CD14-positive monocyte (primary cell): ENCODE measurements at regions not wholly inside any gene's neighbourhood (a gene's known extent, or its start where the extent isn't known, plus 50 kb on each side); places are given as distances from the start of the nearest gene placed in this dataset.

Experiments
- DNase-seq, 3 donors: peaks; one replicate each; pipeline ENCODE4 v3.0.0-alpha.2; 2011 to 2022
- H2AFZ ChIP-seq: 2 replicates; pipeline ENCODE4 v1.6.0; 2012; ENCODE audit warnings: mild to moderate bottlenecking, low read depth, low read length, inconsistent platforms; ENCODE audit not compliant: insufficient read depth, poor library complexity, severe bottlenecking
- H3K27ac ChIP-seq, 2 donors: 1 replicate in 1 of 2; 2 replicates in 1 of 2; pipeline ENCODE4 v1.5.1; 2012 to 2013; ENCODE audit warnings: low read length in 2 of 2, control low read depth in 1 of 2, inconsistent platforms in 1 of 2, low read depth in 1 of 2, mild to moderate bottlenecking in 1 of 2
- H3K27me3 ChIP-seq, 2 donors: one replicate each; pipeline versions ENCODE4 v1.6.0 to v1.6.1; 2011 to 2013; ENCODE audit warnings: low read length in 2 of 2; ENCODE audit not compliant: control insufficient read depth in 2 of 2, insufficient read depth in 2 of 2
- H3K36me3 ChIP-seq, 2 donors: replicated peaks in 1 of 2; 1 replicate in 1 of 2; 2 replicates in 1 of 2; pipeline versions ENCODE4 v1.5.1 to v1.6.1; 2012 to 2013; ENCODE audit warnings: low read length in 2 of 2, control low read depth in 1 of 2, inconsistent platforms in 1 of 2, mild to moderate bottlenecking in 1 of 2; ENCODE audit not compliant: insufficient read depth in 2 of 2, control insufficient read depth in 1 of 2
- H3K4me1 ChIP-seq, 2 donors: 1 replicate in 1 of 2; 2 replicates in 1 of 2; pipeline versions ENCODE4 v1.5.1 to v1.6.1; 2012 to 2013; ENCODE audit warnings: low read length in 2 of 2, control low read depth in 1 of 2, inconsistent platforms in 1 of 2, mild to moderate bottlenecking in 1 of 2, moderate library complexity in 1 of 2; ENCODE audit not compliant: insufficient read depth in 2 of 2, control insufficient read depth in 1 of 2
- H3K4me2 ChIP-seq: replicated peaks from 2 replicates; pipeline ENCODE3; 2012; ENCODE audit warnings: low read length, moderate library complexity, mild to moderate bottlenecking; ENCODE audit not compliant: poor library complexity, severe bottlenecking; ENCODE audit errors: extremely low read depth
- H3K4me3 ChIP-seq, 3 experiments: fragments of 200-600 bp in 1 of 3; sonication (generic) in 1 of 3; replicated peaks in 1 of 3; 1 replicate in 2 of 3; 2 replicates in 1 of 3; pipeline ENCODE4 v1.5.1; 2011 to 2013; ENCODE audit warnings: low read length in 3 of 3, mild to moderate bottlenecking in 3 of 3, control low read depth in 2 of 3, low read depth in 2 of 3, inconsistent platforms in 1 of 3, moderate library complexity in 1 of 3
- H3K79me2 ChIP-seq: 2 replicates; pipeline ENCODE4 v1.6.0; 2012; ENCODE audit warnings: mild to moderate bottlenecking, control low read depth, inconsistent platforms, low read length, moderate library complexity; ENCODE audit not compliant: insufficient read depth
- H3K9ac ChIP-seq: 2 replicates; pipeline ENCODE4 v1.6.0; 2017; ENCODE audit warnings: low read length, mild to moderate bottlenecking; ENCODE audit not compliant: insufficient read depth, poor library complexity, severe bottlenecking
- H3K9me3 ChIP-seq, 2 donors: replicated peaks in 1 of 2; 1 replicate in 1 of 2; 2 replicates in 1 of 2; pipeline versions ENCODE4 v1.5.1 to v1.6.1; 2012 to 2013; ENCODE audit warnings: low read length in 2 of 2, control low read depth in 1 of 2; ENCODE audit not compliant: control insufficient read depth in 1 of 2, insufficient read depth in 1 of 2
- H4K20me1 ChIP-seq: 2 replicates; pipeline ENCODE4 v1.6.0; 2012; ENCODE audit warnings: mild to moderate bottlenecking, low read length, control low read depth, moderate library complexity; ENCODE audit not compliant: insufficient read depth
- H3K27ac Mint-ChIP-seq, 7 donors: one replicate each; pipeline ENCODE4 v1.8.0; 2020; ENCODE audit warnings: mild to moderate bottlenecking in 7 of 7, mixed read lengths in 7 of 7, moderate library complexity in 6 of 7, inconsistent platforms in 2 of 7
- H3K27me3 Mint-ChIP-seq, 3 donors: one replicate each; pipeline ENCODE4 v1.8.0; 2021 to 2022; ENCODE audit warnings: low read depth in 3 of 3, mild to moderate bottlenecking in 3 of 3, mixed read lengths in 3 of 3, moderate library complexity in 3 of 3, inconsistent platforms in 1 of 3
- H3K36me3 Mint-ChIP-seq, 2 donors: one replicate each; pipeline ENCODE4 v1.8.0; 2020; ENCODE audit warnings: mixed read lengths in 2 of 2, inconsistent platforms in 1 of 2, mild to moderate bottlenecking in 1 of 2
- H3K4me1 Mint-ChIP-seq: one replicate; pipeline ENCODE4 v1.8.0; 2020; ENCODE audit warnings: mild to moderate bottlenecking, mixed read lengths
- H3K4me3 Mint-ChIP-seq, 2 donors: one replicate each; pipeline ENCODE4 v1.8.0; 2020; ENCODE audit warnings: mild to moderate bottlenecking in 2 of 2, mixed read lengths in 2 of 2, moderate library complexity in 1 of 2
- H3K9me3 Mint-ChIP-seq, 7 donors: one replicate each; pipeline ENCODE4 v1.8.0; 2020 to 2022; ENCODE audit warnings: mixed read lengths in 7 of 7, mild to moderate bottlenecking in 6 of 7, moderate library complexity in 6 of 7, inconsistent platforms in 2 of 7
- CTCF ChIP-seq: fragments of 200-600 bp; IDR thresholded peaks from one replicate; pipeline ENCODE4 v1.8.0; 2022; ENCODE audit warnings: antibody characterized with exemption, mild to moderate bottlenecking
- WGBS: methylation state at CpG from one replicate; pipeline ENCODE4 v1.1.5; 2013; ENCODE audit warnings: missing lambda C conversion rate; ENCODE audit not compliant: insufficient coverage; 5-methylcytosine and 5-hydroxymethylcytosine counted together
- intact Hi-C, 2 donors: fragments of 100-400 bp; cut with micrococcal nuclease; formaldehyde crosslinking; loops; one replicate each; pipeline versions ENCODE4 v1.15.0 to v1.15.1; 2023

DNA sequence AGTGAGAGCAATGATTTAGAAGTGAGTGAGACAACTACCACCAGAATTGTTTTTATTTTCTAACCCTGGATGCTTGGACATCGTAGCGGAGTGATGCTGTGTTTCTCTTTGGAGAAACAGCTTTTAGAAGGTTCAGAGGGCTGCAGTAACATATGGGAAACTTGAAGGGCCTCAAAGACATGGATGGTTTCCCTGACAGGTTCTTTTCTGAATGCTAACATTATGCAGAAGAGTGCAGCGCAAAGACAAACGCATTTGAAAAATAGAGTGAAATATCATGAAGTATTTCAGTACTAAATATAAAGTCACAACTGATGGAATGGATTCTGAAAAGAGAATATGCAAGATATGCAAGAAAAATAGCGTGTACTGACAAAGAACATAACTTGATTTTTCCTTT is 385.1 kb upstream of the DSEL start:
- no peak for DNase-seq
- H3K27ac Mint-ChIP-seq = no peak overlapping the region

DNA sequence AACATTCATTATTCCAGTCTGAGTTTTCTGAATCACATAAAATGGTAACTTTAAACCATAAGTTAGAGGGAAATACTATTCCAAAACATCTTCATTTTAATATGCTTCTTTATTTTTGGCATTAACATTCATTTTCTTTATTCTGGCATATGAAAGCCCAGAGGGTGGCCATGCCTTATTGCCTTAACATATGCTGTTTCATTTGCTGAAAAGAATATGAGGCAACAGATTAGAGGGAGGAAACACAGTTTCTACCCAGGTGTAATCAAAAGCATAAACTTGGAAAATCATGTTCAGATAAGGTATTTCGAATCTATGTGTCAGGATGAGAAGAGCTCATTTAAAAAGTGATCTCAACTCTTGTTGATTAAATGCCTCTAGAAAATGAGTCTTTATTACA is 379.9 kb upstream of the DSEL start:
- no peak overlapping the region for H3K4me2 ChIP-seq
- no peaks in the 10 kb centered on the region for H3K27me3 ChIP-seq
- no peak overlapping the region for H3K27ac ChIP-seq
- no peaks in the 10 kb centered on the region for H3K27me3 Mint-ChIP-seq
- no peaks in the 10 kb centered on the region for H3K4me1 Mint-ChIP-seq
- H3K27ac Mint-ChIP-seq = no peak overlapping the region
- no peaks in the 10 kb centered on the region for H3K79me2 ChIP-seq
- intact Hi-C loops = no loop called here
- H3K9ac ChIP-seq = no peak overlapping the region
- TF ChIP-seq CTCF = no peak
- no peaks in the 10 kb centered on the region for H3K36me3 Mint-ChIP-seq
- H3K9me3 Mint-ChIP-seq = peaks cover 0 to 1% (median 0%) of the 10 kb centered on the region in 7 donors
- no peak for DNase-seq
- no peak overlapping the region for H3K4me3 ChIP-seq
- no peaks in the 10 kb centered on the region for H3K9me3 ChIP-seq
- no peaks in the 10 kb centered on the region for H3K36me3 ChIP-seq
- H2AFZ ChIP-seq = no peak overlapping the region
- no peaks in the 10 kb centered on the region for H4K20me1 ChIP-seq
- no peaks in the 10 kb centered on the region for H3K4me1 ChIP-seq
- WGBS = no CpG with 5 or more reads among the region's 1 CpG
- H3K4me3 Mint-ChIP-seq = no peak overlapping the region

More for the DNA sequence above, 385.1 kb upstream of the DSEL start:
- H2AFZ ChIP-seq = no peak overlapping the region
- Mint-ChIP-seq H3K36me3 (no peaks in the 10 kb centered on the region), H3K9me3 (peaks cover 0 to 1% (median 0%) of the 10 kb centered on the region in 7 donors), H3K4me1 (no peaks in the 10 kb centered on the region), H3K27me3 (no peaks in the 10 kb centered on the region), H3K4me3 (no peak overlapping the region)
- TF ChIP-seq CTCF = no peak
- H3K4me2 ChIP-seq = no peak overlapping the region
- no peaks in the 10 kb centered on the region for H3K36me3 ChIP-seq
- no peaks in the 10 kb centered on the region for H3K27me3 ChIP-seq
- no peaks in the 10 kb centered on the region for H3K4me1 ChIP-seq
- no peaks in the 10 kb centered on the region for H3K79me2 ChIP-seq
- H3K4me3 ChIP-seq = no peak overlapping the region
- no peak overlapping the region for H3K9ac ChIP-seq
- no peaks in the 10 kb centered on the region for H4K20me1 ChIP-seq
- H3K9me3 ChIP-seq = no peaks in the 10 kb centered on the region
- H3K27ac ChIP-seq = no peak overlapping the region
- intact Hi-C loops = no loop called here
- 89% methylated on average over 3 of the region's 5 CpGs for WGBS
